Stimulated activated CD8-positive, alpha-beta memory T cell treated with anti-CD3 and anti-CD28 coated beads, Interleukin-15, amount 100 ng/mL, for 24 hours (primary cell): ENCODE measurements at regions not wholly inside any gene's neighbourhood (a gene's known extent, or its start where the extent isn't known, plus 50 kb on each side); places are given as distances from the start of the nearest gene placed in this dataset.

ENCODE experiments used
- DNase-seq: peaks from one replicate; pipeline ENCODE4 v3.0.0-alpha.2; 2020; ENCODE audit warnings: low read depth

DNA sequence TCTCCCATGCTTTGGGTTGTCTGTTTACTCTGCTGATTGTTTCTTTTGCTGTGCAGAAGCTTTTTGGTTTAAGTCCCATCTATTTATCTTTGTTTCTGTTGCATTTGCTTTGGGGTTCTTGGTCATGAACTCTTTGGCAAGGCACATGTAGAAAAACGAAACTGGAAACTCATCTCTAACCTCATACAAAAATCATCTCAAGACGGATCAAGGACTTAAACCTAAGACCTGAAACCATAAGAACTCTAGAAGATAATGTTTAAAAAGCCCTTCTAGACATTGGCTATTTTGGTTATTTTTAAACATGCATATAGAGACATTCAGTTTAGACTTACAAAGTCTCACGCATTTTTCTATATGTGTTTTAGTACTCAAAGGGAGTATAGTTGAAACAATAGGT, 1164.3 kb upstream of the GYPC start:
- DNase-seq = no peak

DNA sequence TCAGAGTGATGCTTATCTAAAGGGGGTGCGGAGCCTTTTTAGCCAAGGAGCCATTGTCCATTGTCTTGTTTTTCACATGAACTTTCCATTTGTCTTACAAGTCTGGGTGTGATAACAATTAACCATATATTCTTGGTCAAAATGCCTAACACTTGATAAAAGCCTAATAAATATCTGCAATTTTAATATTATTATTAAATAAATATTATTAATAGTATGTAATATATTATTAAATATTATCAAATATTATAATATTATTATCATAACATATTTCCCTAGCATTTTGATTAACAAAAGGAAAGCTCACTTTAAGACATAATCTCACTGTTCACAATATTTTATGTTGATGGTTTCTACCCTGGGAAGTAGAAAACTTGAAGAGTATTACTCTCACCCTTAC, 1143.6 kb upstream of the GYPC start:
- no peak for DNase-seq

DNA sequence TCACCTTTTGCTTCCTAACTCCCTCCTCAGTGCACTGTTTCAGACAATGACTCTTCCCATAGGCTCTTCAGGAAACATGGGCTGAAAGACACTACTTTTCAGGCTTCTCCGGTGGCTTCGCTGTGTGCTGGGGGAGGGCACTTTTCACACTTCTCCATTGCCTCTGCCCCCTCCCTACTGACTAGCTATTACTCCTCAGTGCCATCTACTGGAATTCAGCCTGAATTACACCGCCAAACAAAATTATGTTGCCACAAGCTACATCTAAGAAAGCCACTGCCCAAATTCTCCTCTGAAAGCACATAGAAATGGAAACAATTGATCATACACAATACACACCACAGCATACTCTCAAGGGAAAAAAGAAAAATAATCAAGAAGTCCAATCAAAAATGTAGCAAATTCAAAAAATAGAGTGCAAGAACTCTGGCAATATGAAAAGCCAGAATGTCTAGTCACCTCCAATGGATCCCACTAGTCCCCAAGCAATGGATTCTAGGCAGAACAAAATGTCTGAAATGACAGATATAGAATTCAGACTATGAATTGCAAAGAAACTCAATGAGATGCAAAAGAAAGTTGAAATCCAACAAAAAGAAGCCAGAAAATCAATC, 1139.4 kb upstream of the GYPC start:
- DNase-seq = no peak

DNA sequence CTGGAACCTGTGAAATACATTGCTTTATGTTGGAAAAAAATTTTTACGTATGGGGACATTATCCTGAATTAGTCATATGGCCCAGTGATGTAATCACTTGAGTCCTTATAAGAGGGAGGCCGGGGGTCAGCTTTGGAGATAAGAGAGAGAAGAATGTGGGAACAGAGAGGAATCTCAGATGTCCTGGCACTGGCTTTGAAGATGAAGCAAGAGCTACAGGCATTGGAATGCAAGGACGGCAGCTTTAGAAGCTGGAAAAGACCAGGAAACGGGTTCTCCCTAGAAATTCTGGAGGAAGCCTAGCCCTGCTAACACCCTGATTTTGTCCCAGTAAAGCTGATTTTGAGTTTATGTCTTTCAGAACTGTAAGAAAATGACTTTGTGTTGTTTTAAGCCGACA, 1129.9 kb upstream of the GYPC start:
- DNase-seq = no peak

DNA sequence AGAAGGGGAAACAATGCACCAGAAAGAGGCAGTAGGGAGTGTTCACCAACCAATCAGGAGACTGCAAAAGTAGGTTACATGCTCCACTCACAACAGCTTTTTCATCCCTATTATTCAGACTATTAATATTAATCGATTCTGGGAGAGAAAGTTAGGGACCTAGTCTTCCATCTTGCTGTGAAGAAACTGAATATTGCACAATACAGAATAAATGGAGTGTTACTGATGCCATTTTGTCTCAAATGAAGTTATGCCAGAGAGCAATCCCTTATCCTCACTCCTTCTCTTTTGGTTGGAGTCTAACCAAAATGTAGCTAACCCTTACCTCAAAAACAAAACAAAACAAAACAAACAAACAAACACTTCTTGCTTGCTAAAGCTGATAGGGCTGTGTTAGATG, 1120.9 kb upstream of the GYPC start:
- no peak for DNase-seq

DNA sequence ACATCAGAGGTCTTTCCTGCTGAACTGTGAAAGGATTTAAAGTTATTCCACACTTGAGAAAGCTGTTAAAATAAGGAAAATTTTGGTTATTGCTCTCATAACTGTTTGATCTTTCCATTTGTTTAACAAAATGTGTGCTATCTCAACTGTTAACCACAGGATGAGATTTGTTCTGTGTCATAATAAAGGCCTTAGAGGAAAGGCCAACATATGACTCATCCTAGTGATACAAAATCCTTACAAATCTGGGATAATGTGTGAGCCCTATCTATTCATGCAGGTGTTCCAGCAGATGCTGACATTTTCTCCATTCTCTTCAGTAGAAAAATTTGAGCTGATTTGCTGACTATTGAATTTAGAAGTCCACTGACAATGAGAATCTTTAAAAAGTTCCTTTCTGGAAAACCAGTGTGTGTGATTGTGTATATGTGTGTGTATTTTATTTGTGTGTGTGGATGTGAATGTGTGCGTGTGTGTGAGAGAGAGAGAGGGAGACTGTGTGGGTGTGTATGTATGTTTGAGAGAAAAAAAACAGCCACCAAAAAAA, 1111.9 kb upstream of the GYPC start:
- no peak for DNase-seq

DNA sequence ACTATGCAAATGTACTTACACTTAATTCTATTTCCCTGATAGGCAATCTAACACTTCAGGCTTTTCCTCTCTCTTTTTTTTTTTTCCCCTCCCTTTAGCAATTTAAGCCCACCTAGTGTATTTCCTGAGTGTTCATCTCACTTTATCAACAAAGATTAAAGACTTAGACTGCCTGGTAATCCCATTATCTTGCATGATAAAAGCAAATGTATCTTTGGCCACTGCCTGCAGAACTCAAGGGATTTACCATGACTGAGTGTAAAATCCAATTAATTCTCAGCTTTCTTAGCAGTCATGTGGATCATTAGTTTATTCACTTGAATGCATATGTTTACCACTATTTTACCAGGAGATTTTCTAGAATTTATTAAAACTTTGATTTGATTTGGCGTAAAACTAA, 1102.2 kb upstream of the GYPC start:
- no peak for DNase-seq

DNA sequence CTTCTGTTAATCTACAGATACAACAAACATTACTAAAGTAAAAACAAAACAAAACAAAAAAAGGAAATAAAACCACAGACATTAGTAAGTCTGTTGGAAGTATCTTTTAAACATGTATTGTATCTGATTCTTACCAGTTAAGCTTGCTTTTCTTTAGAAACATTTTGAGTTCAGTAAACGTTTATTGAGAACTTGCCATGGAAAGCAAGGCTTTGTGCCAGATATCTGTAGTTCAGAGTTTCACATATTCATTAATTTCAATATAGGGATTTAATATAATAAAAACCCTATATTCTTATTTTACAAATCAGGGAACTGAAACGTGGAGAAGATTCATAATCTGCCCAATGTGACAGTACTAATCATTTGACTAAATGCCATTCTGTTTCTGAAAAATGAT, 1101.0 kb upstream of the GYPC start:
- no peak for DNase-seq

DNA sequence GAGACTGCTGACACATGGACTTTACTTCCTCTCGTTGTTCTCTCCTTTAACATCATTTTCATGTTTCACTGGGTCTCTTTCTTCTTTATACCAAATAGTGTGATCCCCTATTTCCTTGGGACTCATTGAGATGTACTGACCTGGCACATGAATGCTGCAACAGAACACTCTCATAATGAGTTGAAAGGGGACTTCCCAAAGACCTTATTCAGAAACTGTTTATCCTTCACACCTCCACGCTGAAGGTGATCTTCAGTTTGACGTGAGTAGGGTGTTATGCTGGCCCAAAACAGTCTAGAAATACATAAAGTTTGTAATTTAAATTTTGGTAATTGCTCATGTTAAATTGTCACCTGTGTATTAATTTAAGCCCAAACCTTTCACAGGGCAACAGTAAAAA, 1096.8 kb upstream of the GYPC start:
- DNase-seq = no peak

DNA sequence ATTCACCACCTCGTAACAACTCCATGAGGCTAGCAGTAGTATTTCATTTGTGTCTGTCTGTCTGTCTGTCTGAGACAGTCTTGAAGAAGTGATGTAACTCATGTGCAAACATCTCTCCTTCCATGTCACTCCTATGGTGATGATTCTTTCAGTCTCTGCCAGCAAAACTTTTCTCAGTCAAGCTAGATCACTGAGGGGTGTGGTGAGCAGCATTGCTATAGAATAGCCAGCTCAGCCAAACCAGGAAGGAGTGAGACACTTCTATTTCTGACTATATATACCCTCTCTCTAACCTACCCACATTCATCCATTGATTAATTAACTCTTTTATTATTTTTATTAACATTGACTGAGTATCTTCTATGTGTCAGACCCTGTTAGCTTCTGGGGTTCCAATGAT, 1095.1 kb upstream of the GYPC start:
- no peak for DNase-seq

DNA sequence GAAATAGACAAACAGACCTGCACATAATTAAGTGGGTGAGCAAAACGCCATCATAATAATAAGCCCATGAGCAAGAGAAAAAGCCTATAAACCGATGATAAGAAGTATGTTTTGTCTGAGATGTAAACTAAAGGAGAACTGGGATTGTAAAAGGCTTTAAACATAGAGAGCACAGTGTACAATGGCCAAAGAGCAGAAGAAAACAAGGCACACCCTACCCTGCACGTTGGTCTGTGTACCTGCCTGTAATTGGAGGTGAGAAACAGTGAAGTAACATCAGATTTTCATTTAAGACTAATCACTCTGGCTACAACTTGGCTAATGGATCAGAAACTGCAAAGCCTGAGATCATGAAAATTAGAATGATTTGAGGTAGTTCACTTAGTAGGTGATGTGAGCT, 1094.7 kb upstream of the GYPC start:
- DNase-seq = no peak

DNA sequence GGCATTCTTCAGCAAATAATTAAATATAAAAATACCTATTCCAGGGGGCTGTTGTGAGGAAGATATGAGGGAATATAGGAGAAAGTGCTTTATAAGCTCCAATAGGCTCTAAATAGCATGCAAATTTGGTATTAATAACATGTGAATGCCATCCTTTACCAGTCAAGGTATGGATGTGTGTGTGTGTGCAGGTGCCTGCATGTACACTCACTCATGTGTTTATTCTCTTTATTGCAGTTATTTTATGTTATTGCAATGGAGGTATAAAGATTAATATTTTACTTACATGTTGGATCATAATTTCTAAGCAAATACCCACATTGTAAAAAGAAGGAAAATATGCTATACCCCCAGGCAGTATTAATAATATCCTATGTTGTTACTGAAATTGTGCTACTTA, 1093.0 kb upstream of the GYPC start:
- no peak for DNase-seq

DNA sequence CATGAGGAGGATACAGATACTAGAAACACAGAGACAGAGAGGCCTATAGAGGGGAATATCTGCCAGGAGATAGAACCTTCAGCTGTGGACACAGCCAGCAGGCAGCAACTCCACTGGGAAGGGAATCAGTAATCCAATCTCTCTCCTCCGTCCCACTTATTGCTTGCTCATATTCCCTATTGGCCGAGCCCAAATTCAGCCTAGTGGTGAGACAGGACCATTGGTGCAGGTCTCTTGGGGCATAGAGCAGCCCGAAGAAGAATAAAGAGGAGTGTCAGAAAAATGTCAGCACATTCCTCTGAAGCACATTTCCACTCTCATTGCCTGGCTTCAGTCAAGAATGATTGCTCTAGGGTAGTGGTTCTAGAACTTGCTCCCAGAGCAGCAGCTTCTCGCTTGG, 1091.5 kb upstream of the GYPC start:
- no peak for DNase-seq

DNA sequence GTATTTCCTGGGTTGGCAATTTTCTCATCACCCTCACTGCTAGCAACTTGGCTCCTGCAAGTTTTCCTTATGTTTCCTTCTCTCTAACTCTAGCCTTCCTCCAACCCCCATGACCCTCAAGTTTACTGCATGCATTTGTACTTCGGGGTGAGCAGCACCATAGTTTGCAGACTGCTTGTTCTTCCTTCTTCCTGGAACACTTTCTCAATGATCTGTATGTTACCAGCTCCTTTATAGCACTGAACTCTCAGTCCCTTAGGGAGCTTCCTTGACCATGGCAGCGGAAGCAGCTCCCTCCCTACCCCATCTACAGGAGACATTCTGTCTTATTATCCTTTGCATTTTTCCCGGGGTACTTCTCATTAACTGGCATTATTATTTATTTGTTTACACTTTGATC, 1089.5 kb upstream of the GYPC start:
- no peak for DNase-seq

DNA sequence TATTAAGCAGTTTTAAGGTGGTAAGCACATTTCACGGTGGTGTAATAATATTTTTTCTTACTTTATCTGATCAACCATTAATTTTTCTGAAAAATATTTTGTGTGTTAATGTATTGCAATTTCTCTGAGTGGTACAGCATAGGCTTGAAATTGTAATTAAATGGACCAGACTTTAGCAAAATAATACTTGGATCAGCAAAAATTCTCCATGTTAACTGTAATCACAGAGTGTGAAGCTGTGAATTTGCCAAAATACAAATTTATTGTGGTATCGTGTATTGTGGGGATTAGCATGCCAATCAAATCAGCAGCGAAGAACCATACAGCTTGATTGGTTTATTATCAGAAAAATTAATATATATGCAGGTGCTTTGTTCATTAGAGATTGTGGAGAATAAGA, 1088.9 kb upstream of the GYPC start:
- DNase-seq = no peak

DNA sequence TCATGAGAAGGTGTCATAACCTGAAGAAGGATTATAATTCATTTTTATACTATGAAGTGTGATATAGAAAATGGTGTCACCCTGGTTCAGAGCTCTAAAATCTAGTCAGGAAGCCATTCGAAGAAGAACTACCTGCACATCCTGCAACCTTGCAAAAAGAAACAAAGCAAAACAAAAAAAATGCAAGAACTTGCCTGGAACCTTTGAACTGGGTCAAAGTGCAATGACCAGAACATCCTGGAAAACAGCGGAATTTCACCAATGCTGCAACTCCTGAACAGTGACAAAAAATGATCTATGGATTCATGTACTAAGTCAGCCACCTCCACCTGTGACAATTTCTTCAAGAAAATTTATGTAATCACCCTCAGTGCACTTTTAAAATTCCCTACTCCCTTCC, 1083.3 kb upstream of the GYPC start:
- DNase-seq = no peak

DNA sequence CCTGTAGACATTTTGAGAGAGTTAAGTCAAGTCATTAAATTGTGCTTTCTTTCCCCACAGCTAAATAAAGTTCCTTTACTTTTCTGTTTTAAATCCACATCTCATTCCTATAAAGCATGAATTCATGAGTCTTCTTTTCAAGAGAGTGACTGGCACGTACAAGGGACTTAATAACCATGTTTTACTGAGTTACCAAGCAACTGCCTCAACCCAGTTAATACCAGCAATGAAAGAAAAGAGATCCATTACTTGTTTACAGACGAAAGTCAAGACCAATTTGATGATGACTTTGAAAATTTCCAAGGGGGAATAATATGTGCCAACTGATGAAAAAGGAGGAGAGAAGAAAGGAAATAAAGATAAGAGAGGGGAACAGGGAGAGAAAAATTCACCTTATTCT, 1082.5 kb upstream of the GYPC start:
- no peak for DNase-seq

DNA sequence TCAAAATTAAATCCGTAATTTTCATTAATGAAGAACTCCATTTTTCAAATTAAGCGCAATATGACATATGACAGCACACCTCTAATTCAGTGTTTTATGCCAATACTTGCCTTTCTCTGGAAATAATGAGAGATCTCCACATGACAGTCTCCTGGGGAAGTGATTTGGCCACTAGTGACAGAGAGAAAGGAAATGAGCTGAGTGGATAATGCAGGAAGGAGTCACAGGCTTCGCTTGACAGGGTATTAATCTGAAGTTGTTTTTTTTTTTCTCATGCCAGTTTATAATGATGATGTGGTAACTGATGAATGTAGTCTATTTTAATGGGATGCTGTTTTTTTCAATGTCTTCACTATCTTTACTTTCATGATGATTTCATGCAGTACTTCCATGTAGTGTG, 1079.4 kb upstream of the GYPC start:
- no peak for DNase-seq

DNA sequence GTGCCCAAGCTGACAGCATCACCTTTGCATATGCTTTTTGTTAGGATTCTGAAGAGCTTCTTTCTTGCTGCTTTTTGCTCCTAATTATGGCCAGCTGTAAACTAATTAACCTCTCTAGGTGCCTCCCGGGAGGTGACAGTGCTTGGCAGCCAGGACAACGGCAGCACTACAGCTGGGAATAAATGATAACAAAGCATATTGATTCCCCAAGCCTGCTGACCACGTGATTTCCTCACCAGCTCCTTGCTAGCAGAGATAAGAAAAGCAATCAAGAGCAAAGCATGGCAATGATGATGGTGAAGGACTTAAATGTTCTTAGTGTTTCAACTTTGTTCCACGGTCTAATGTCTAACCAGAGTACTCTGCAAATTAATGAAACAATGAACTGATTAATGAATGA, 1074.4 kb upstream of the GYPC start:
- DNase-seq = no peak

DNA sequence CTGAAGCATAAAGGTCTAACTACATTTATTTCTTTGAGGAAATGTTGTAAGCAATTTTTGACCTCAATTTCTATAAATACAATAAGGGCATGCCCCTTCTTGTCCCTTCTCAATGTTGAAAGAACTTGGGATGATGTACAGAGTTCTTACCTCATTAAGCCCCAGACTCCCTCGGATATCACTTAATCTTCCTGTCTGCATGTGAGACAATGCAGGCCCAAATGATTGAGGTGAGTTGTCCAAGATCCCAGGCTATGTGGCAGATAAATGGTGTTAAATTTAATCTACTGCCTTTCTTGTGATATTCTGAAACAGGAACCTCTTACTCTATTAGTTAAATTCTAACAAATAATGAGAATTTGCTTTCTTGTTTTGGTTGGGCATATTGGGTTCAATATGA, 1073.4 kb upstream of the GYPC start:
- no peak for DNase-seq

DNA sequence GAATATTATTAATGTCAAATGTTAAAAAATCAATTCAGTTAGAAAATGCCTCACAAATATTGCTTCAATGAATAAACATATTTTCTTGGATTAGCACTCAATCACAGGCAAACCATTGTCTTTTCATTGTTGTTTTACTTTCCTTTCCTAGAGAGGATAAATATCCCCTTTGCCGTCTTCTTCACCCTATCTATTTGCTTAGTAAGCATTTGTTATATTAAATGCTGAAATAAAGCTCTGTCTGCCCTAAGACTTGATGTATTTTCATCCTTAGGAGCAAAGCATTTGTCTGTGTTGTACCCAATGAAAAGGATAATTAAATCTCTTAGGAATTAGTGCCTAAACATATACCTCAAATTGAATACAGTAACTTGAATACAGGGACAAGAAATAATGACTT, 1071.2 kb upstream of the GYPC start:
- DNase-seq = no peak

DNA sequence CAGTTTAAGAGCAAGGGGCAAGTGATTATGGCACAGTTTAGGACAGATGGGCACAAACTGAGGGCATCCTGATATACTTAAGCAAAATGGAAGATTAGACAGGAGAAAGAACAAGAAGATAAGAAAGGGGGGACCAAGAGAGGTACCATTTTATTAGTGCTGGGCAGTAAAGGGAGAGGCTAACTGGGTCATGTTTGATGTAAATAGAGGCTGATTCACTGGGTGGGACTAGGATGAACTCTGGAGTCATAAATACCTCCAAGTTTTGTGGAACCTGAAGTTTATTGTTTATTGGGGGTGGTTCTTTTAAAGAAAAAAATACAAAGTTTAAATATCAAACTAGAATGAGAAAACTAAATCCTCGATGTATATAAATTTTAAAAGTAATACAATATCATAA, 1067.2 kb upstream of the GYPC start:
- DNase-seq = no peak

DNA sequence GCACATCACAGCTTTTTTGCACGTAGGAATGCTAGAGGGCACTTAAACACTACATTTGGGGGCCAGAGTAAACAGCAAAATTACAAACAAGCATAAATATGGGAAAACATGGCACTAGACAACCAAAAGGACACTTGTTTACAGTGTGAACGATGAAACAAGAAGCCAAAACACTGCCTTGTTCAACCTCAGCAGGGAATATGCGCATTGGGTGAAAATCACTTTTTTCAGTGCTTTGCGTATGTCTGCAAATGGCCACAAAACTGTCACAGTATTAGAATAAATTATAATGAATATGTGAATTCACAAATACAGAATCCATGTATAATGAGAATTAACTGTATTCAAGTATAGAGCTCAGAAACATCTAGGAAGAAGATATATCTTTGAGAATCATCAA, 1064.0 kb upstream of the GYPC start:
- DNase-seq = no peak

DNA sequence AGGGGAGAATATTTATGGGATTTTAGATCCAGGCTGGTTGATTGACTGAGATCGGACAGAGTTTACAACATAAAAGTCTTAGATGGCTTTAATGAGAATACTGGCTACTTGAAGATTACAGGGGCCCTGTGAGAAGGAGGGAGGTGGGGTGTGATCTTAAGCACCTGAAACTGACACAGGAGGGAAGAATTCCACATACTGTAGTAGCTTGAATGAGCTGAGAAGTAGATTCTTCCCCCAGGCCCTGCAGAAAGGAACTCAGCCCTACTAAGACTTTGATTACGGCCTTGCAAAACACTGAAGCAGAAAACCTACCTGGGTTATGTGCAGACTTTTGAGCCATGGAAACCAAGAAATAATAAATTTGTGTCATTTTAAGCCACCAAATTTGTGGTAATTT, 1062.9 kb upstream of the GYPC start:
- no peak for DNase-seq

DNA sequence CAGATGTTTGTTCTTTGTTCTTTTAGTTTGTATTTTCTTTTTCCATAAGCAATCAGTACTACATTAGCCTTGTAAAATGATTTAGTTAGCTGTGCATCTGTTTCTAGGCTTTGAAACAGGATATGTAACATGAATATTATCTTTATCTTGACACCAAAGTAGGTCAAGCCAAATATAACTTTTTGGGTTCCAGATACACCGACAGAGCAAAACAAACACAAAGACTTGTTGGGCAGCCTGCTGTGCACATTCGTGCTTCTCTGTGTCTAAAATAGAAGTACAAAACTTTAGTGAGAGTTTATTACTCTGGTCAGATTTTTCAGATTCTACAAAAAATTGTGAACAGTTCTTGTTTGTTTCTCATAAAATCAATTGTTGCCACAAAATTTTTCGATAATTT, 1059.3 kb upstream of the GYPC start:
- no peak for DNase-seq
